WTC11 (cell line): ENCODE measurements at regions not wholly inside any gene's neighbourhood (a gene's known extent, or its start where the extent isn't known, plus 50 kb on each side); places are given as distances from the start of the nearest gene placed in this dataset.

Source experiments
- ATAC-seq: fragments of 200-7000 bp; cut with Tn5 transposase; 2 replicates; pipeline ENCODE4 v1.10.0; 2021; ENCODE audit warnings: mild to moderate bottlenecking, moderate library complexity
- CTCF ChIA-PET: fragments of 300-600 bp; sonication (Branson Sonifier 250); formaldehyde crosslinking; loops from one replicate; lab custom pipeline; 2021; ENCODE audit warnings: antibody characterized with exemption; lab: Charles Lee
- POLR2A ChIA-PET: fragments of 350-600 bp; sonication (Branson Sonifier 250); formaldehyde crosslinking; loops from one replicate; lab custom pipeline; 2021; ENCODE audit warnings: antibody characterized with exemption; lab: Charles Lee
- DNase-seq: peaks from one replicate; pipeline ENCODE4 v3.0.0; 2021; ENCODE audit warnings: low spot score
- H3K27ac Mint-ChIP-seq: 2 replicates; pipeline ENCODE4 v1.8.0; 2021; ENCODE audit warnings: mixed read lengths
- H3K27me3 Mint-ChIP-seq: 2 replicates; pipeline ENCODE4 v1.8.0; 2021; ENCODE audit warnings: low read depth, mild to moderate bottlenecking, moderate library complexity, mixed read lengths
- H3K36me3 Mint-ChIP-seq: 2 replicates; pipeline ENCODE4 v1.8.0; 2021; ENCODE audit warnings: mixed read lengths
- H3K4me1 Mint-ChIP-seq: 2 replicates; pipeline ENCODE4 v1.8.0; 2022; ENCODE audit warnings: mixed read lengths
- H3K4me3 Mint-ChIP-seq: 2 replicates; pipeline ENCODE4 v1.8.0; 2021; ENCODE audit warnings: mild to moderate bottlenecking, moderate library complexity, mixed read lengths
- H3K9me3 Mint-ChIP-seq: 2 replicates; pipeline ENCODE4 v1.8.0; 2021; ENCODE audit warnings: mixed read lengths
- ETV6 ChIP-seq: sonication (generic); formaldehyde crosslinking; IDR thresholded peaks from 2 replicates; pipeline ENCODE4 v1.8.1; 2022; ENCODE audit warnings: mild to moderate bottlenecking, missing genetic modification reagents
- GRHL2 ChIP-seq: fragments of 250-450 bp; sonication (Bioruptor Pico); IDR thresholded peaks from 2 replicates; pipeline ENCODE4 v1.8.0; 2022; ENCODE audit warnings: mild to moderate bottlenecking, moderate library complexity; ENCODE audit not compliant: insufficient replicate concordance, severe bottlenecking
- HMGXB4 ChIP-seq: sonication (generic); formaldehyde crosslinking; IDR thresholded peaks from 2 replicates; pipeline ENCODE4 v1.8.1; 2023; ENCODE audit warnings: mild to moderate bottlenecking, moderate library complexity, missing genetic modification reagents
- NFYB ChIP-seq: sonication (generic); formaldehyde crosslinking; conservative IDR thresholded peaks from 2 replicates; pipeline ENCODE4 v1.8.0; 2022; ENCODE audit warnings: low read depth, missing genetic modification reagents
- NR2C2 ChIP-seq: sonication (generic); formaldehyde crosslinking; IDR thresholded peaks from 2 replicates; pipeline ENCODE4 v1.8.0; 2022; ENCODE audit warnings: mild to moderate bottlenecking, missing genetic modification reagents
- TEAD1 ChIP-seq: sonication (generic); formaldehyde crosslinking; IDR thresholded peaks from 2 replicates; pipeline ENCODE4 v1.8.0; 2022; ENCODE audit warnings: mild to moderate bottlenecking, missing genetic modification reagents
- TP53 ChIP-seq: sonication (generic); formaldehyde crosslinking; IDR thresholded peaks from 2 replicates; pipeline ENCODE4 v1.8.1; 2023; ENCODE audit warnings: mild to moderate bottlenecking, missing genetic modification reagents
- USF1 ChIP-seq: sonication (generic); formaldehyde crosslinking; IDR thresholded peaks from 2 replicates; pipeline ENCODE4 v1.8.0; 2022; ENCODE audit warnings: mild to moderate bottlenecking, missing genetic modification reagents
- ZBTB21 ChIP-seq: sonication (generic); formaldehyde crosslinking; IDR thresholded peaks from 2 replicates; pipeline ENCODE4 v1.8.1; 2023; ENCODE audit warnings: mild to moderate bottlenecking, missing genetic modification reagents, borderline replicate concordance
- ZNF121 ChIP-seq: sonication (generic); formaldehyde crosslinking; IDR thresholded peaks from 2 replicates; pipeline ENCODE4 v1.8.0; 2023; ENCODE audit warnings: missing genetic modification reagents
- ZNF263 ChIP-seq: sonication (generic); formaldehyde crosslinking; IDR thresholded peaks from 2 replicates; pipeline ENCODE4 v1.8.1; 2022; ENCODE audit warnings: low read depth, mild to moderate bottlenecking, moderate library complexity, missing genetic modification reagents
- ZNF532 ChIP-seq: fragments of 250-450 bp; sonication (Bioruptor Pico); IDR thresholded peaks from 2 replicates; pipeline ENCODE4 v1.9.0; 2021; ENCODE audit warnings: mild to moderate bottlenecking, borderline replicate concordance
- ZNF671 ChIP-seq: fragments of 250-450 bp; sonication (Bioruptor Pico); IDR thresholded peaks from 2 replicates; pipeline ENCODE4 v1.8.0; 2021; ENCODE audit warnings: mild to moderate bottlenecking
- ZSCAN18 ChIP-seq: fragments of 250-450 bp; sonication (Bioruptor Pico); IDR thresholded peaks from 2 replicates; pipeline ENCODE4 v2.1.2; 2022; ENCODE audit warnings: mild to moderate bottlenecking, moderate library complexity

GRCh38 chr21:38188037-38188436 is 68.8 kb upstream of the KCNJ15 start:
- no peak for ATAC-seq
- CTCF ChIA-PET: no interaction called here

More at GRCh38 chr21:38188037-38188436, 68.8 kb upstream of the KCNJ15 start:
- Mint-ChIP-seq H3K27ac (no peak overlapping the region), H3K4me3 (no peak overlapping the region), H3K4me1 (no peaks in the 10 kb centered on the region), H3K36me3 (peaks cover 10% of the 10 kb centered on the region; the same call in 1 of the 2 replicates), H3K9me3 (peaks cover 43% of the 10 kb centered on the region), H3K27me3 (no peaks in the 10 kb centered on the region; the same call in 1 of the 2 replicates)
- TF ChIP-seq HMGXB4 (CRISPR knock-in tag) (no peak), ZNF671 (CRISPR knock-in tag) (no peak), TEAD1 (CRISPR knock-in tag) (no peak), ZNF532 (CRISPR knock-in tag) (no peak), TP53 (CRISPR knock-in tag) (no peak), NR2C2 (CRISPR knock-in tag) (no peak), USF1 (CRISPR knock-in tag) (no peak), NFYB (CRISPR knock-in tag) (no peak), ZNF121 (no peak), ZSCAN18 (CRISPR knock-in tag) (no peak), ZBTB21 (no peak), ETV6 (CRISPR knock-in tag) (no peak), ZNF263 (CRISPR knock-in tag) (no peak), GRHL2 (no peak)
- POLR2A ChIA-PET: no interaction called here
- no peak for DNase-seq
